ENCODE measurements at regions not wholly inside any gene's neighbourhood (a gene's known extent, or its start where the extent isn't known, plus 50 kb on each side); places are given as distances from the start of the nearest gene placed in this dataset.

- H3K4me1 ChIP-seq (ENCODE audit: insufficient read depth), result peaks cover 22% of the 10 kb centered on the region
- H3K4me2 ChIP-seq (ENCODE audit: unreplicated experiment), result peak overlapping the region; percentile 22
- peak overlapping the region; percentile 81 for H3K27ac ChIP-seq
- no peaks in the 10 kb centered on the region for H3K36me3 ChIP-seq (ENCODE audit: low read depth)
- H3K9me3 ChIP-seq (ENCODE audit: low read depth), result no peaks in the 10 kb centered on the region
- no peaks in the 10 kb centered on the region for H3K9me2 ChIP-seq (ENCODE audit: insufficient read depth)
- no peaks in the 10 kb centered on the region for H3K79me2 ChIP-seq (ENCODE audit: insufficient read depth)
- peaks cover 21% of the 10 kb centered on the region for H3F3A ChIP-seq (ENCODE audit: insufficient read depth)
- peak overlapping the region; percentile 80; the same call in 1 of the 2 replicates for H3K9ac ChIP-seq
- WGBS, 2 experiments (ENCODE audit: low coverage in 1 of 2, low lambda C conversion rate in 2 of 2, missing lambda C conversion rate in 2 of 2), result 67 to 70% methylated on average over 16 to 18 of the region's 18 CpGs
- peak overlapping the region; percentile 87; the same call in 1 of the 2 replicates for H2AFZ ChIP-seq
- in situ Hi-C loops (cut with MboI), result no loop called here
- H3K4me3 ChIP-seq, result no peak overlapping the region
- TF ChIP-seq EZH2 (IDR thresholded peaks at IDR 0.05; ENCODE audit: insufficient read depth, poor library complexity, severe bottlenecking) (no peak), EZH2phosphoT487 (IDR thresholded peaks at IDR 0.05; ENCODE audit: insufficient read depth, low read depth) (no peak)
- no peaks in the 10 kb centered on the region for H3K27me3 ChIP-seq (replicated peaks; ENCODE audit: insufficient read depth)
- DNase-seq, result peak; percentile 92
- no peaks in the 10 kb centered on the region for H4K20me1 ChIP-seq (ENCODE audit: insufficient read depth)
These were observed 58.4 kb upstream of the ARID1B start for GRCh38 chr6:156718647-156719394.

GRCh38 chr6:156717542-156717941 lies 59.6 kb upstream of the ARID1B start:
- Histone ChIP-seq H4K20me1 (ENCODE audit: insufficient read depth) (no peaks in the 10 kb centered on the region), H3K79me2 (ENCODE audit: insufficient read depth) (no peaks in the 10 kb centered on the region), H3K36me3 (ENCODE audit: low read depth) (no peaks in the 10 kb centered on the region), H3K9ac (no peak overlapping the region), H3K4me3 (no peak overlapping the region), H3K27ac (no peak overlapping the region), H3K9me2 (ENCODE audit: insufficient read depth) (no peaks in the 10 kb centered on the region), H3K4me1 (ENCODE audit: insufficient read depth) (peaks cover 22% of the 10 kb centered on the region), H3F3A (ENCODE audit: insufficient read depth) (peaks cover 21% of the 10 kb centered on the region), H2AFZ (no peak overlapping the region), H3K4me2 (ENCODE audit: unreplicated experiment) (no peak overlapping the region), H3K27me3 (replicated peaks; ENCODE audit: insufficient read depth) (no peaks in the 10 kb centered on the region), H3K9me3 (ENCODE audit: low read depth) (no peaks in the 10 kb centered on the region)
- no peak for DNase-seq
- 91 to 92% methylated on average over 5 of the region's 5 CpGs for WGBS, 2 experiments (ENCODE audit: low coverage in 1 of 2, low lambda C conversion rate in 2 of 2, missing lambda C conversion rate in 2 of 2)
- in situ Hi-C loops (cut with MboI), result no loop called here
- TF ChIP-seq EZH2 (IDR thresholded peaks at IDR 0.05; ENCODE audit: insufficient read depth, poor library complexity, severe bottlenecking) (no peak), EZH2phosphoT487 (IDR thresholded peaks at IDR 0.05; ENCODE audit: insufficient read depth, low read depth) (no peak)

GRCh38 chr6:156715839-156716238 lies 61.3 kb upstream of the ARID1B start:
- WGBS, 2 experiments (ENCODE audit: low coverage in 1 of 2, low lambda C conversion rate in 2 of 2, missing lambda C conversion rate in 2 of 2), result 79 to 83% methylated on average over 5 of the region's 5 CpGs
- H3K79me2 ChIP-seq (ENCODE audit: insufficient read depth), result no peaks in the 10 kb centered on the region
- TF ChIP-seq EZH2 (IDR thresholded peaks at IDR 0.05; ENCODE audit: insufficient read depth, poor library complexity, severe bottlenecking), result no peak

GRCh38 chr6:156713548-156713947 lies 63.6 kb upstream of the ARID1B start:
- H3K4me2 ChIP-seq (ENCODE audit: unreplicated experiment), result no peak overlapping the region
- H3K4me1 ChIP-seq (ENCODE audit: insufficient read depth), result 0 out of 2 replicates have a peak, but pooled peaks cover 2% of the 10 kb centered on the region
- in situ Hi-C loops (cut with MboI), result no loop called here
- no peaks in the 10 kb centered on the region for H3K9me2 ChIP-seq (ENCODE audit: insufficient read depth)
- no peak overlapping the region for H3K4me3 ChIP-seq
- H3K79me2 ChIP-seq (ENCODE audit: insufficient read depth), result no peaks in the 10 kb centered on the region
- H4K20me1 ChIP-seq (ENCODE audit: insufficient read depth), result no peaks in the 10 kb centered on the region
- H3K27me3 ChIP-seq (replicated peaks; ENCODE audit: insufficient read depth), result no peaks in the 10 kb centered on the region
- H3K9me3 ChIP-seq (ENCODE audit: low read depth), result no peaks in the 10 kb centered on the region
- 65 to 70% methylated on average over 5 of the region's 5 CpGs for WGBS, 2 experiments (ENCODE audit: low coverage in 1 of 2, low lambda C conversion rate in 2 of 2, missing lambda C conversion rate in 2 of 2)
- DNase-seq, result no peak
- no peak overlapping the region for H3K27ac ChIP-seq
- H3F3A ChIP-seq (ENCODE audit: insufficient read depth), result no peaks in the 10 kb centered on the region
- no peak for TF ChIP-seq EZH2phosphoT487 (IDR thresholded peaks at IDR 0.05; ENCODE audit: insufficient read depth, low read depth)
- no peak for TF ChIP-seq EZH2 (IDR thresholded peaks at IDR 0.05; ENCODE audit: insufficient read depth, poor library complexity, severe bottlenecking)
- no peak overlapping the region for H3K9ac ChIP-seq
- H2AFZ ChIP-seq, result no peak overlapping the region
- H3K36me3 ChIP-seq (ENCODE audit: low read depth), result no peaks in the 10 kb centered on the region

More at GRCh38 chr6:156715839-156716238, 61.3 kb upstream of the ARID1B start:
- Histone ChIP-seq H3K9me2 (ENCODE audit: insufficient read depth) (no peaks in the 10 kb centered on the region), H3K4me2 (ENCODE audit: unreplicated experiment) (no peak overlapping the region), H2AFZ (no peak overlapping the region), H3K36me3 (ENCODE audit: low read depth) (no peaks in the 10 kb centered on the region), H3K4me1 (ENCODE audit: insufficient read depth) (peaks cover 20% of the 10 kb centered on the region), H3K27me3 (replicated peaks; ENCODE audit: insufficient read depth) (no peaks in the 10 kb centered on the region), H3K9me3 (ENCODE audit: low read depth) (no peaks in the 10 kb centered on the region), H4K20me1 (ENCODE audit: insufficient read depth) (no peaks in the 10 kb centered on the region), H3F3A (ENCODE audit: insufficient read depth) (peaks cover 16% of the 10 kb centered on the region), H3K27ac (no peak overlapping the region), H3K4me3 (no peak overlapping the region), H3K9ac (no peak overlapping the region)
- in situ Hi-C loops (cut with MboI), result no loop called here
- DNase-seq, result no peak

Data from GM23248 (cell line).